GM18907 (cell line): ENCODE measurements at regions not wholly inside any gene's neighbourhood (a gene's known extent, or its start where the extent isn't known, plus 50 kb on each side); places are given as distances from the start of the nearest gene placed in this dataset.

Source experiments
- ATAC-seq: cut with Tn5 transposase; IDR thresholded peaks from one replicate; pipeline ENCODE4 v1.9.1; 2021; ENCODE audit warnings: mild to moderate bottlenecking, moderate library complexity; ENCODE audit not compliant: unreplicated experiment

GRCh38 chr9:126017758-126018157, 270.6 kb downstream of the PBX3 start:
- no peak for ATAC-seq

GRCh38 chr9:126020836-126021235, 273.7 kb downstream of the PBX3 start:
- no peak for ATAC-seq

GRCh38 chr9:126023962-126024361, 276.8 kb downstream of the PBX3 start:
- ATAC-seq: no peak

GRCh38 chr9:126024581-126025230, 277.5 kb downstream of the PBX3 start:
- ATAC-seq: no peak

- no peak for ATAC-seq
These were observed 278.8 kb downstream of the PBX3 start for GRCh38 chr9:126025991-126026390.

- no peak for ATAC-seq
These were observed 280.4 kb downstream of the PBX3 start for GRCh38 chr9:126027566-126027965.

- ATAC-seq: no peak
These were observed 281.6 kb downstream of the PBX3 start for GRCh38 chr9:126028746-126029145.

GRCh38 chr9:126030716-126031115, 283.5 kb downstream of the PBX3 start:
- ATAC-seq: no peak

GRCh38 chr9:126031116-126031515, 283.9 kb downstream of the PBX3 start:
- ATAC-seq: no peak

GRCh38 chr9:126032135-126032534, 285.0 kb downstream of the PBX3 start:
- no peak for ATAC-seq

GRCh38 chr9:126033318-126033717, 286.1 kb downstream of the PBX3 start:
- no peak for ATAC-seq

GRCh38 chr9:126033956-126034355, 286.8 kb downstream of the PBX3 start:
- ATAC-seq: no peak

GRCh38 chr9:126036881-126037291, 289.7 kb downstream of the PBX3 start:
- no peak for ATAC-seq

- ATAC-seq: no peak
These were observed 287.8 kb upstream of the MVB12B start for GRCh38 chr9:126038790-126039189.

- no peak for ATAC-seq
These were observed 282.9 kb upstream of the MVB12B start for GRCh38 chr9:126043681-126044080.

- no peak for ATAC-seq
These were observed 277.5 kb upstream of the MVB12B start for GRCh38 chr9:126049088-126049487.

GRCh38 chr9:126049896-126050604, 276.6 kb upstream of the MVB12B start:
- ATAC-seq: no peak

GRCh38 chr9:126050605-126050990, 276.0 kb upstream of the MVB12B start:
- no peak for ATAC-seq

GRCh38 chr9:126051446-126052130, 275.0 kb upstream of the MVB12B start:
- no peak for ATAC-seq

- no peak for ATAC-seq
These were observed 273.8 kb upstream of the MVB12B start for GRCh38 chr9:126052791-126053190.

- no peak for ATAC-seq
These were observed 272.7 kb upstream of the MVB12B start for GRCh38 chr9:126053913-126054312.

GRCh38 chr9:126055381-126055985, 271.1 kb upstream of the MVB12B start:
- no peak for ATAC-seq
